ENCODE measurements at regions not wholly inside any gene's neighbourhood (a gene's known extent, or its start where the extent isn't known, plus 50 kb on each side); places are given as distances from the start of the nearest gene placed in this dataset.

DNA sequence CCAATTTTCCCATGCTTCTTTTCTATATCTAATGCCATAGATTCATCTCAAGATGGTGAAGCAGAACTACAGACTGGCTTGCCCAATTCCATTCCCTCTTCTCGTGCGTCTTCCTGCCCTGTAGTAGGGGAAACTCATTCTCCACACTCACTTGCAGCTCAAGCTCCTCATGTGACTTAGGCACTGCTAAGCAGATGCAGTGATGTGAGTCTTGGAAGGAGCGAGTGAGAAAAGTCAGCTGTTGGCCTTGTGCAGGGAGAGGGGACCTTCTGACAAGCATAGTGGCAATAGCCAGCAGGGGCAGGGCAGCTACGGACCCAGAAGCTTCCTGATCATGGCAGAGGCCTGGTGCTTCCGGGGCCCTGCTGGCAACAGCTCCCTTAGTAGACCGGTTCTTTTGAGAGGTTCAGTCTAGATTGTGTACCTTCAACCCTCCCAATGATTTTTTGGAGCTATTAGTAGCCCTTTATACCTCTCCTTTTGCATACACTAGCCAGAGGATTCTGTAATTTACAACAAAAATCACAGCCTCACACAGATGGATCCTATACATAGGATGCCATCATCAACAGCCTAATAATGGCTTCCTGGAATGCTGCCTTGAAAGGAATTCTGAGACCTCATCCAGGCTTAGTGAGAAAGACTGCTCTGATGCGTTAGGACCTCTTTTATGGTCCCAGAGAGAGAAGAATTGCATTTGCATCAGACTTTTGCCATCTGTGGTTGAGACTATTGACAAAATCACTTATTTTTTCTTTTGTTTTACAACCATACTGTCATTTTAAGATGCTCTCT is 121.5 kb upstream of the RIPOR2 start:
- H3K36me3 ChIP-seq (ENCODE audit: insufficient read depth, low read depth, low read length), result no peaks in the 10 kb centered on the region
- H3K9ac ChIP-seq (ENCODE audit: low read depth, low read length), result no peak overlapping the region
- H3K9me3 ChIP-seq (ENCODE audit: insufficient read depth, low read depth, low read length), result no peaks in the 10 kb centered on the region
- H3K27me3 ChIP-seq (ENCODE audit: insufficient read depth, low read length), result no peaks in the 10 kb centered on the region
- H3K27ac ChIP-seq (ENCODE audit: low read length), result no peak overlapping the region
- H3K4me1 ChIP-seq (ENCODE audit: insufficient read depth, low read length), result peaks cover 12% of the 10 kb centered on the region
- no peak overlapping the region for H3K4me3 ChIP-seq (ENCODE audit: low read length)

DNA sequence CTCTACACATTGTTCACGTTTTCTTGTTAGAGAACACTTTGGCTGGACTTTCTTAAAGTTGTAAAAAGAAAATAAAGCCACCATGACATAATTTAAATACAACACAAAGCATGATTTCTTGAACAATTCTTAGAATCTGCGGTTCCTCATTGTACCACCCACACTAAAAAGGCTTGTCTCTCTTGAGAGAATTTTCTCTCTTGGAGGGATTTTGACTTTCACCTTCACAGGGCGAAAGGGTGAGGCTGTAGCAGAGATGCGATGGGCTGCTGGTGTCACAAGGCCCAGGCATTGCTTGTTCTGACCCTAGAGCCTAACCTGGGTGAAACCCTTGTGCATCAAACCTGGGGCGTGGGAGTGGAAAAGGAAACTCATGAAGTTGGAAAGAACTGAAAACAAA is 122.7 kb upstream of the RIPOR2 start:
- H3K4me1 ChIP-seq (ENCODE audit: insufficient read depth, low read length), result peaks cover 17% of the 10 kb centered on the region
- H3K27ac ChIP-seq (ENCODE audit: low read length), result no peak overlapping the region
- H3K4me3 ChIP-seq (ENCODE audit: low read length), result no peak overlapping the region

DNA sequence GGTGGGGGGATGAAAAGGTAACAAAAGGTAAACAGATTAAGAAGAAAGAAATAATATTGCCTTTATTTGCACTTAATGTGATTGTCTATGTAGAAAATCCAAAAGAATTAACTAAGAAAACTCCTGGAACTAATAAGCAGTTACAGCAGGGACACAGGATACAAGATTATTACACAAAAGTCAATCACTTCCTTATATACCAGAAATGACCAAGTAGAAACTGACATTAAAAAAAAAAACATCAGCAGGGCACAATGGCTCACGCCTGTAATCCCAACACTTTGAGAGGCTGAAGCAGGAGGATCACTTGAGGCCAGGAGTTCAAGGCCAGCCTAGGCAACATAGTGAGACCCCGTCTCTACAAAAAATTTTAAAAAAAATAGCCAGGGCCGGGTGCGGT is 123.2 kb upstream of the RIPOR2 start:
- Histone ChIP-seq H3K9ac (ENCODE audit: low read depth, low read length) (no peak overlapping the region), H3K36me3 (ENCODE audit: insufficient read depth, low read depth, low read length) (no peaks in the 10 kb centered on the region), H3K4me1 (ENCODE audit: insufficient read depth, low read length) (peaks cover 17% of the 10 kb centered on the region), H3K4me3 (ENCODE audit: low read length) (no peak overlapping the region), H3K27ac (ENCODE audit: low read length) (no peak overlapping the region), H3K9me3 (ENCODE audit: insufficient read depth, low read depth, low read length) (no peaks in the 10 kb centered on the region), H3K27me3 (ENCODE audit: insufficient read depth, low read length) (no peaks in the 10 kb centered on the region)

More for the DNA sequence above, 122.7 kb upstream of the RIPOR2 start:
- Histone ChIP-seq H3K9ac (ENCODE audit: low read depth, low read length) (no peak overlapping the region), H3K36me3 (ENCODE audit: insufficient read depth, low read depth, low read length) (no peaks in the 10 kb centered on the region), H3K9me3 (ENCODE audit: insufficient read depth, low read depth, low read length) (no peaks in the 10 kb centered on the region), H3K27me3 (ENCODE audit: insufficient read depth, low read length) (no peaks in the 10 kb centered on the region)

DNA sequence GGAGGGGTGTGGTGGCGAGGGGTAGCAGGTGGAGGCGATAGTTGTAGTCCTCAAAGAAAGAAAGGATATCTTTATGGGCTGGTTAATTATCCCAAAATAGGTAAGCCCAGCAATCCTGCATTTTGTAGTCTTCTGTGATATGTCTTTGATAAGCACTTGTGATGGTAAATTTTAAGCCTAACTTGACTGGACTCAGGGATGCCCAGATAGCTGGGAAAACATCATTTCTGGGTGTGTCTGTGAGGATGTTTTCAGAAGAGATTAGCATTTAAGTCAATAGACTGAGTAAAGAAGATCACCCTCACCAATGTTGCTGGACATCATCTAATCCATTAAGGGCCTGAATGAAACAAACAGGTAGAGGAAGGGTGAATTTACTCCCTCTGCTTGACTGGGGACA is 124.8 kb upstream of the RIPOR2 start:
- Histone ChIP-seq H3K27me3 (ENCODE audit: insufficient read depth, low read length) (no peaks in the 10 kb centered on the region), H3K4me3 (ENCODE audit: low read length) (no peak overlapping the region), H3K4me1 (ENCODE audit: insufficient read depth, low read length) (peaks cover 17% of the 10 kb centered on the region), H3K9me3 (ENCODE audit: insufficient read depth, low read depth, low read length) (no peaks in the 10 kb centered on the region), H3K36me3 (ENCODE audit: insufficient read depth, low read depth, low read length) (no peaks in the 10 kb centered on the region), H3K9ac (ENCODE audit: low read depth, low read length) (no peak overlapping the region; the same call in 1 of the 2 replicates), H3K27ac (ENCODE audit: low read length) (no peak overlapping the region)

DNA sequence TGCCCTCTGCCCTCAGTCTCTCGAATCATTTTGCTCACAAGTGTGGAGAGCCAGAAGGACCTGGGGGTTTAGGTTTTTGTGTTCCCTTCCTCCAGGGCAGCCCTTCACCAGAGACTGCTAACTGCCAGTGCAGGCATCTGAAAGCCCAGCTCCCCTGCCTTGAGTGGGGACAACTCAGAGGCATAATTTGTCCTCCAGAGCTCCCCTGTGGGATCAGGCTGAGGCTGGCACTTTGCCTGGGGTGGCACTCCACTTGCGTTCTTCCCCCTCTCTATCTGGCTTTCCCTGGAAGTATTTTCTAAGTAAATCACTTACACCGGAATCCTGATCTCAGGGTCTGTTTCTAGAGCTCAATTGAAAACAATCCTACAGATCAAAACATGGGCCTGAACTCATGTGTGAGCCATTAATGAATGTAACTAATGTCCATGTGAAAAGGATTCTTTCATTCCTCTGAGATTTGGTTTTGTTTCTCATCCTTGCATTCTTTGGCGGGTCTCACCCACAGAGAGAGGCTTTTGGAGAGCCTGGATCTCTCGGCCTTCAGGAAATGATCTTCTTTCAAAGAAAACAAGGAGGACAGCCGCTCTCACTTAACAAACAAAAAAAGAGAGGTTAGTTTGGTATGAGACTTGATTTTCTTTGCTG is 125.7 kb upstream of the RIPOR2 start:
- no peaks in the 10 kb centered on the region for H3K36me3 ChIP-seq (ENCODE audit: insufficient read depth, low read depth, low read length)
- H3K9ac ChIP-seq (ENCODE audit: low read depth, low read length), result peak overlapping the region; percentile 38; the same call in 1 of the 2 replicates
- no peaks in the 10 kb centered on the region for H3K27me3 ChIP-seq (ENCODE audit: insufficient read depth, low read length)
- no peaks in the 10 kb centered on the region for H3K9me3 ChIP-seq (ENCODE audit: insufficient read depth, low read depth, low read length)
- peak overlapping the region; percentile 55 for H3K27ac ChIP-seq (ENCODE audit: low read length)
- H3K4me1 ChIP-seq (ENCODE audit: insufficient read depth, low read length), result peaks cover 17% of the 10 kb centered on the region
- peak overlapping the region; percentile 6; the same call in 1 of the 2 replicates for H3K4me3 ChIP-seq (ENCODE audit: low read length)

DNA sequence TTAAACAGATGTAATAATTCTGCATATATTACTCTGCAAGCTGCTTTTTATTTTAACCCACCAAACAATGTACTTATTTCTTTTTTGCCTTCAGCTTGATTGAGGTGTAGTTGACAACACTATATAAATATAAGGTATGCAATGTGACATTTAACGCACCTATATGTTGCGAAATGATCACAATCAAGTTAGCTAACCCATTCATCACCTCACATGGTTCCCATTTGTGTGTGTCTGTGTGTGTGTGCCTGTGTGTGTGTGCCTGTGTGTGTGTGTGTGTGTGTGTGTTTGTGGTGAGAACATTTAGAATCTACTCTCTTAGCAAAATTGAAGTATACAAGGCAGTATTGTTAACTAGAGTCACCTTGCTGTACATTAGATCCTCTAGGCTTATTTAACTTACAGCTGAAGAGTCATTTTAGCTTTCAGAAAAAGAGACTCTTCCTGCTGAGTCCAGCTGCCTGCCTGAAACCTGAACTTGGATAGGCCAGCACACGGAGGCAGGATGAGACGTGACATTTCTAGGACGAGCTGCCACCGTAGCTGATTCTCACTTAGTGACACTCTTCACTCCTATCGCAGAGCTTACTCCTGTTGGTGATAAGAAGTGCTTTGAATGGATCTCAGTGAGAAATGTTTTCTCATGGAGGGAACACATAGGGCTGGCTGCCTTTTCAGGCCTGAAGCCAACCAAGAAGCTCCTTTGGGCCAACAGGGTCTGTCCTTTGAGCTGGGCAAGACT is 126.5 kb upstream of the RIPOR2 start:
- peak overlapping the region; percentile 36; the same call in 1 of the 2 replicates for H3K9ac ChIP-seq (ENCODE audit: low read depth, low read length)
- no peak overlapping the region for H3K4me3 ChIP-seq (ENCODE audit: low read length)
- no peaks in the 10 kb centered on the region for H3K36me3 ChIP-seq (ENCODE audit: insufficient read depth, low read depth, low read length)
- peak overlapping the region; percentile 60 for H3K27ac ChIP-seq (ENCODE audit: low read length)
- no peaks in the 10 kb centered on the region for H3K27me3 ChIP-seq (ENCODE audit: insufficient read depth, low read length)
- peaks cover 17% of the 10 kb centered on the region for H3K4me1 ChIP-seq (ENCODE audit: insufficient read depth, low read length)
- no peaks in the 10 kb centered on the region for H3K9me3 ChIP-seq (ENCODE audit: insufficient read depth, low read depth, low read length)

DNA sequence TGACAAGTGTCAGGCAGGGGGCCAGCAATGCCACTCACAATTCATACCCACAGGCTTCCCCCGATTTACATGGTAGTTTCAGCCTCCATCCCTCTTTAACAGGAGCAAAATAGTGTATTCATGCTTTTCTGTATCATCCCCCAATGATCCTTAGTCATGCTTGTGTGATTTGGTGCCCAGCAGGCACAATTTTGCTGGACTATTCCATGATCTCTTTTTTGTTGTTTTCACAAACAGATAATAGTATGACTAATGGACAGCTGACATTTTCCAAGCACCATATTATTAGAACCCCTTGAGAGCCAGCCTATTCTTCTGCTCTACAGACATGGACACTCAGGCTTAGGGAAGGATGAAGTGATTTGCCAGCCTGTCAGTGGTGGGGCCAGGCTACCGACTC is 128.2 kb upstream of the RIPOR2 start:
- no peak overlapping the region for H3K4me3 ChIP-seq (ENCODE audit: low read length)

DNA sequence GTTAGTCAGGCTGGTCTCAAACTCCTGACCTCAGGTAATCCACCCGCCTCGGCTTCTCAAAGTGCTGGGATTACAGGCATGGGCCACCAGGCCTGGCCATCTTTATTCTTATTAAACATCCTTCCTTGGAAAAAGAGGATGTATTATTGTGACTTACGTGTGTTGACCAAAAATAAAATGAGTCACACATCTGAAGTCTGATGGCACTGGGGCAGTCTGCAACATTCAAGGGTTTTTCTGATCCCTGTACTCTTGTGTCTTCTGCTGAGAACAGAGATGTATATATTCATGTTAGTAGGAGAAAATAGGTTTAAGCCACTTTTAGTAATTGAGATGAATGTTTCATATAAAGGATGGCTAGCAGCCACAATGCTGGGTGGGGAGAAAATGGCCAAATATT is 129.9 kb upstream of the RIPOR2 start:
- H3K27ac ChIP-seq (ENCODE audit: low read length), result no peak overlapping the region
- H3K36me3 ChIP-seq (ENCODE audit: insufficient read depth, low read depth, low read length), result no peaks in the 10 kb centered on the region
- peaks cover 17% of the 10 kb centered on the region for H3K4me1 ChIP-seq (ENCODE audit: insufficient read depth, low read length)
- H3K4me3 ChIP-seq (ENCODE audit: low read length), result no peak overlapping the region
- H3K9ac ChIP-seq (ENCODE audit: low read depth, low read length), result no peak overlapping the region
- H3K27me3 ChIP-seq (ENCODE audit: insufficient read depth, low read length), result no peaks in the 10 kb centered on the region
- no peaks in the 10 kb centered on the region for H3K9me3 ChIP-seq (ENCODE audit: insufficient read depth, low read depth, low read length)

More for the DNA sequence above, 128.2 kb upstream of the RIPOR2 start:
- peaks cover 17% of the 10 kb centered on the region for H3K4me1 ChIP-seq (ENCODE audit: insufficient read depth, low read length)
- H3K27me3 ChIP-seq (ENCODE audit: insufficient read depth, low read length), result no peaks in the 10 kb centered on the region
- no peak overlapping the region for H3K27ac ChIP-seq (ENCODE audit: low read length)
- no peak overlapping the region for H3K9ac ChIP-seq (ENCODE audit: low read depth, low read length)
- H3K36me3 ChIP-seq (ENCODE audit: insufficient read depth, low read depth, low read length), result no peaks in the 10 kb centered on the region
- H3K9me3 ChIP-seq (ENCODE audit: insufficient read depth, low read depth, low read length), result no peaks in the 10 kb centered on the region

DNA sequence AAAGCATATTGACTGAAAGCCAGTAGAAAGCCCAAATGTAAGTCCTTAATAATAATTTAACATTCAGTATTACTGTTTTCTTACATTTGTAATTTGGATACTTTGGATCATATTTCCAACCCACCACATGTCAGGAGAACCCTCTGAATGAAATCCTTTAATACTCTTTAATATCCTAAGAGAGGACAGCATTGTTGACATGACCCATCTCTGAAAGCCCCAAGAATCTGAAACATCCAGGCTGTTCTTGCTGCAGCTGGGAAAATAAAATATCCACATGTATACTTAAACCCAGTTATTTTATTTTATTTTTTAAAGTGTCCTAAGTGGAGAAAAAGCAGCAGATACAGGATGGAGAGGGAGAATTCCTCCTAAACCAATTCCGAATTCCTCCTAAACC is 130.8 kb upstream of the RIPOR2 start:
- H3K9ac ChIP-seq (ENCODE audit: low read depth, low read length), result no peak overlapping the region
- H3K9me3 ChIP-seq (ENCODE audit: insufficient read depth, low read depth, low read length), result no peaks in the 10 kb centered on the region
- H3K36me3 ChIP-seq (ENCODE audit: insufficient read depth, low read depth, low read length), result no peaks in the 10 kb centered on the region
- H3K4me3 ChIP-seq (ENCODE audit: low read length), result no peak overlapping the region
- no peaks in the 10 kb centered on the region for H3K27me3 ChIP-seq (ENCODE audit: insufficient read depth, low read length)
- H3K4me1 ChIP-seq (ENCODE audit: insufficient read depth, low read length), result peaks cover 11% of the 10 kb centered on the region
- H3K27ac ChIP-seq (ENCODE audit: low read length), result no peak overlapping the region

DNA sequence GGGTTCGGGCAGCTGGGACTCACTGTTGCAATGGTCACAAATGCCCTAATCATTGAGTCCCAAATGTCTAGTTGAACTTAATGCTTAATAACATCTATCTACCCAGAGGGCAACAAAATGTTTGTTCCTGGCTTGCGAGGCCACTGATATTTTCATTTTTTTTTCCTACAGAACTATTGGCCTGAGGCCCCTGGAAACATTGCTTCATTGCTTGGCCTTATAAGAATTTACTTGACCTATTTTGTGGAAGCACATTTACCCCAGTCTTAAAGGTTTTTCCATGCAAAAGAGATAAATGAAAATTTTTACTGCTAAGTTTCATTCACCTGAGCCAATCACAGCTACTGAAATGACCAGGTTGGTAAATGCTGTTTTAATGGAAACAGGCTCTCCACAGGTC is 133.1 kb upstream of the RIPOR2 start:
- H3K27ac ChIP-seq (ENCODE audit: low read length), result no peak overlapping the region
- no peaks in the 10 kb centered on the region for H3K36me3 ChIP-seq (ENCODE audit: insufficient read depth, low read depth, low read length)
- no peak overlapping the region for H3K9ac ChIP-seq (ENCODE audit: low read depth, low read length)
- no peaks in the 10 kb centered on the region for H3K9me3 ChIP-seq (ENCODE audit: insufficient read depth, low read depth, low read length)
- no peak overlapping the region for H3K4me3 ChIP-seq (ENCODE audit: low read length)
- no peaks in the 10 kb centered on the region for H3K27me3 ChIP-seq (ENCODE audit: insufficient read depth, low read length)
- no peaks in the 10 kb centered on the region for H3K4me1 ChIP-seq (ENCODE audit: insufficient read depth, low read length)

DNA sequence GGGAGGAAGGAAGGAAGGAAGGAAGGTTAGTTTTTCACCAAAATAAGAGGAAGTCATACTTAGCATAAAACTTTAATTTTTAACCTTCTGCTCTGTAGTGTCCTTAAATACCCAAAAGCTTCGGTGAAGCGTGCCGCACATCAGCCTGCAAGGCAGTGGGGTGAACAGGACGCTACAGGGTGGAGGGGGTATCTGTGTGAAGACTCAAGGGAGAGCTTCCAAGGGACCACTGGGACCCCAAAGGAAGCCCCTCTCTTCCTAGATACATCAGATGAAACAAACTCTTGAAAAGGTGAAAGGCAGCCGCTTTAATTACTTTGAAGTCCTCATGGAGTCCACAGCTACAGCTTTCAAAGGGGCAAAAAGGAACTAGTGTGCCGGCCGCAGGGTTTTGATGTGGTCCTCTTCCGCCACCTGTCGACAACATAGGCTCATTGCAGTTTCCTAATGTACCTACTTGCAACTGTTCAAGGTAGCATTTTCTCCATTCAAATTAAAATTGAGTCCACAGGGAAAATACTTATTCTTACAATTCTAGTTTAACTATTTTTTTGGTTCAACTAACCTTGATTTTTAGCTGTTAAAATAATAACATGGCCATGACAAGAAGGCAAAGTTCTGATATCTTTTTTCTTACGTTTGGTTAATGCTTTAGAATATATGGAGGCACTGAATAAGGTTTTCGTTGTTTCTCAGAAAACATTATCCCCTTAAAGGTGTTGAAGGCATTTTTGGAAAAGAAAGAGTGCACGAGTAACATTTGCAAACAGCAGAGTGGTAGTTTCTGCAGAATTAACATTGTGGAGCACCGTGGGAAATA is 135.0 kb upstream of the RIPOR2 start:
- H3K27ac ChIP-seq (ENCODE audit: low read length), result no peak overlapping the region
- no peak overlapping the region for H3K9ac ChIP-seq (ENCODE audit: low read depth, low read length)
- no peak overlapping the region for H3K4me3 ChIP-seq (ENCODE audit: low read length)

More for the DNA sequence above, 135.0 kb upstream of the RIPOR2 start:
- Histone ChIP-seq H3K9me3 (ENCODE audit: insufficient read depth, low read depth, low read length) (no peaks in the 10 kb centered on the region), H3K4me1 (ENCODE audit: insufficient read depth, low read length) (no peaks in the 10 kb centered on the region), H3K27me3 (ENCODE audit: insufficient read depth, low read length) (no peaks in the 10 kb centered on the region), H3K36me3 (ENCODE audit: insufficient read depth, low read depth, low read length) (no peaks in the 10 kb centered on the region)

Measured in iPS-20b (cell line).